ENCODE measurements at regions not wholly inside any gene's neighbourhood (a gene's known extent, or its start where the extent isn't known, plus 50 kb on each side); places are given as distances from the start of the nearest gene placed in this dataset.

DNA sequence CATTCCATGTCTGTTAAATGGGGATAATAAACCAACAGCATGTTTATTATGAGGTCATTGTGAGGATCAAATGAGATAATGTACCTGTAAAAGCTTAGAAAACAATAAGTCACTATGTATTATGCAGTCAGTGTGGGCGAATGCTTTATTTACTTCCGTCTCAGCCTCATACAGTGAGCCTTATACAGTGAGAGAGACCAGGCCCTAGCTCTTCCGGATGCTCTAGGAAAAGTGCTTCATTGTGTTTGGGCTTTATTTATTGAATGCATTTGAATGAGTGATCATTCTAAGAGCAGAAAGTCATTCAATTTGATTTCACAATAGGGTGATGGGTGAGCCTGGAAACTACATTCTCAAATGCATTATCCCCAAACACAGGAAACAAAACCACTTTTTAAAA, 603.9 kb upstream of the FANCL start:
- no peak overlapping the region for H2AFZ ChIP-seq
- H3K27me3 ChIP-seq (ENCODE audit: insufficient read depth, low read depth), result no peaks in the 10 kb centered on the region
- no TSS peak for BruUV-seq (replicated peaks)
- no peaks in the 10 kb centered on the region for H3K36me3 ChIP-seq (ENCODE audit: low read depth)
- no peaks in the 10 kb centered on the region for H3K4me1 ChIP-seq (replicated peaks; ENCODE audit: insufficient read depth)
- no peaks in the 10 kb centered on the region for H3K9me2 ChIP-seq (ENCODE audit: insufficient read depth)
- POLR2A ChIA-PET (ENCODE audit: unreplicated experiment), result no interaction called here
- H3K9me3 ChIP-seq (ENCODE audit: insufficient read depth, low read depth), result no peaks in the 10 kb centered on the region
- H3K4me3 ChIP-seq, result no peak overlapping the region
- TF ChIP-seq EZH2 (IDR thresholded peaks at IDR 0.05; ENCODE audit: low read depth), result no peak
- TF ChIP-seq, protein P1, sequence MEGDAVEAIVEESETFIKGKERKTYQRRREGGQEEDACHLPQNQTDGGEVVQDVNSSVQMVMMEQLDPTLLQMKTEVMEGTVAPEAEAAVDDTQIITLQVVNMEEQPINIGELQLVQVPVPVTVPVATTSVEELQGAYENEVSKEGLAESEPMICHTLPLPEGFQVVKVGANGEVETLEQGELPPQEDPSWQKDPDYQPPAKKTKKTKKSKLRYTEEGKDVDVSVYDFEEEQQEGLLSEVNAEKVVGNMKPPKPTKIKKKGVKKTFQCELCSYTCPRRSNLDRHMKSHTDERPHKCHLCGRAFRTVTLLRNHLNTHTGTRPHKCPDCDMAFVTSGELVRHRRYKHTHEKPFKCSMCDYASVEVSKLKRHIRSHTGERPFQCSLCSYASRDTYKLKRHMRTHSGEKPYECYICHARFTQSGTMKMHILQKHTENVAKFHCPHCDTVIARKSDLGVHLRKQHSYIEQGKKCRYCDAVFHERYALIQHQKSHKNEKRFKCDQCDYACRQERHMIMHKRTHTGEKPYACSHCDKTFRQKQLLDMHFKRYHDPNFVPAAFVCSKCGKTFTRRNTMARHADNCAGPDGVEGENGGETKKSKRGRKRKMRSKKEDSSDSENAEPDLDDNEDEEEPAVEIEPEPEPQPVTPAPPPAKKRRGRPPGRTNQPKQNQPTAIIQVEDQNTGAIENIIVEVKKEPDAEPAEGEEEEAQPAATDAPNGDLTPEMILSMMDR (conservative IDR thresholded peaks at IDR 0.05), result no peak
- CTCF ChIA-PET, result no interaction called here
- H3K4me2 ChIP-seq, result no peak overlapping the region
- no peak for DNase-seq
- H3K79me2 ChIP-seq (ENCODE audit: low read depth), result no peaks in the 10 kb centered on the region
- H3K27ac ChIP-seq, result no peak overlapping the region
- no peaks in the 10 kb centered on the region for H3F3A ChIP-seq (ENCODE audit: insufficient read depth, low read depth)
- H4K20me1 ChIP-seq (ENCODE audit: insufficient read depth), result no peaks in the 10 kb centered on the region
- intact Hi-C loops (cut with micrococcal nuclease; ENCODE audit: unreplicated experiment), result no loop called here

DNA sequence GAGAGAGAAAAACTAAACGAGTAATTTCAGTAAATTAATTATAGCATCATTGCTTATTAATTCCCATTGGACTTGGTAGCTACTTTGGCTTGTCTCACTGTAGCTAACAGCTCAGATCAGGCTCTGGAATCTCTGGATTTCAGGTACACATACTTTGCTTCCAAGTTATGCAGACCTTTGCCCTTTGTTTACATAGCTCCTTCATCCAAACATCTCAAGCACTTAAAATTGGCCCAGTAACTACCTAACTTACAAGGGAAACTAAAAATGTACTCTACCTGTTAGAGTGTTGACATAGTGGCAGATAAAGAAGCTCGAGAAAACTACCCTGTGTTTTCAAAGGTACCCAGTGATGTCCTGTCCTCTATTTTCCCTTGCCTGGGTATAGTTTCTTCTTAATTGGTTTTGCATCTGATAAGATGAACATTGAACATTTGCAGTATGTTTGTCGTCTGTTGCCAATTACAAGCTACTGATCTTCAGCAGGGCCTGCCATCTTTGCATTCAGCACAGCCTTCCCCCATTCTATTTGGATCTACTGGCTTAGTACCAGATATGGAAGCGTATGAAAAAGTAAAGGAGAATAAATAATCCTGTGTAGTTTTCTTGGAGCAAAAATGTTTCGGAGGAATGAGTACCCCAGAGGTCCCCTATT, 601.5 kb upstream of the FANCL start:
- Histone ChIP-seq H3K27me3 (ENCODE audit: insufficient read depth, low read depth) (no peaks in the 10 kb centered on the region), H3K27ac (no peak overlapping the region), H4K20me1 (ENCODE audit: insufficient read depth) (no peaks in the 10 kb centered on the region), H3F3A (ENCODE audit: insufficient read depth, low read depth) (no peaks in the 10 kb centered on the region), H3K4me2 (no peak overlapping the region), H3K9me2 (ENCODE audit: insufficient read depth) (no peaks in the 10 kb centered on the region), H3K9me3 (ENCODE audit: insufficient read depth, low read depth) (no peaks in the 10 kb centered on the region), H3K36me3 (ENCODE audit: low read depth) (no peaks in the 10 kb centered on the region), H2AFZ (no peak overlapping the region), H3K4me3 (no peak overlapping the region), H3K4me1 (replicated peaks; ENCODE audit: insufficient read depth) (no peaks in the 10 kb centered on the region), H3K79me2 (ENCODE audit: low read depth) (no peaks in the 10 kb centered on the region)
- no TSS peak for BruUV-seq (replicated peaks)
- ChIA-PET POLR2A (ENCODE audit: unreplicated experiment) (no interaction called here), CTCF (no interaction called here)
- intact Hi-C loops (cut with micrococcal nuclease; ENCODE audit: unreplicated experiment), result no loop called here
- DNase-seq, result no peak
- TF ChIP-seq, protein P1 (conservative IDR thresholded peaks at IDR 0.05), result no peak
- no peak for TF ChIP-seq EZH2 (IDR thresholded peaks at IDR 0.05; ENCODE audit: low read depth)

DNA sequence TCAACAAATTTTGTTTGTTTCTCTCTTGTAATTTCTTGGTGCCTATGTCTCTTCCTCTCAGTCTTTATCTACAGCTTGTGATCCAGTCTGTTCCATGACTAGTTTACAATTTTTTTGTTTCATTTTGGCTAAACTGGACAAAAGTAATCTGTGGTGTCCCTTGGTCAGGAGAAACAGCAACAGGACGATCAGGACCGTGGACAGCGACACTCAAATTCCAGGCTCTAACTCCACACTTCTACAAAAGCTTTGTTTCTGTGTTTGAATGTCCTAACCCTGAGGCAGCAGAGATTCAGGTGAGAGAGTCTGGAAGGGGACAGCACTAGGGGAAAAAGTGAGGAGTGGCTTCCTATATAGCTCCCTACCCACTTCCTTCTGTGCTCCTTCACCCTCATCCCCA, 593.3 kb upstream of the FANCL start:
- intact Hi-C loops (cut with micrococcal nuclease; ENCODE audit: unreplicated experiment), result loop anchor here (10.0 kb wide), 1 partner anchor 260 kb away; no protein-coding TSS in a partner anchor
- Histone ChIP-seq H3K4me3 (no peak overlapping the region), H3K4me2 (no peak overlapping the region), H3K9me2 (ENCODE audit: insufficient read depth) (no peaks in the 10 kb centered on the region), H3K79me2 (ENCODE audit: low read depth) (no peaks in the 10 kb centered on the region), H3K27ac (no peak overlapping the region), H4K20me1 (ENCODE audit: insufficient read depth) (no peaks in the 10 kb centered on the region), H3K9me3 (ENCODE audit: insufficient read depth, low read depth) (no peaks in the 10 kb centered on the region), H3K36me3 (ENCODE audit: low read depth) (no peaks in the 10 kb centered on the region), H3K4me1 (replicated peaks; ENCODE audit: insufficient read depth) (no peaks in the 10 kb centered on the region), H3F3A (ENCODE audit: insufficient read depth, low read depth) (no peaks in the 10 kb centered on the region), H2AFZ (no peak overlapping the region), H3K27me3 (ENCODE audit: insufficient read depth, low read depth) (no peaks in the 10 kb centered on the region)
- DNase-seq, result peak in 1 of 2 experiments; percentile 17
- POLR2A ChIA-PET (ENCODE audit: unreplicated experiment), result no interaction called here
- no TSS peak for BruUV-seq (replicated peaks)
- TF ChIP-seq, protein P1 (conservative IDR thresholded peaks at IDR 0.05), result no peak
- no peak for TF ChIP-seq EZH2 (IDR thresholded peaks at IDR 0.05; ENCODE audit: low read depth)
- CTCF ChIA-PET, result no interaction called here

Data from PC-9 (cell line).